ENCODE measurements at regions not wholly inside any gene's neighbourhood (a gene's known extent, or its start where the extent isn't known, plus 50 kb on each side); places are given as distances from the start of the nearest gene placed in this dataset.

- no peak for TF ChIP-seq CBX8 (IDR thresholded peaks at IDR 0.05; ENCODE audit: borderline replicate concordance, low read depth, low read length)
- TF ChIP-seq SUZ12 (IDR thresholded peaks at IDR 0.05; ENCODE audit: low read length) = no peak
- TF ChIP-seq BCL11A (IDR thresholded peaks at IDR 0.05; ENCODE audit: low read depth in 2 of 2, low read length in 2 of 2) = no peak
- no peak for TF ChIP-seq GABPA (IDR thresholded peaks at IDR 0.05; ENCODE audit: borderline replicate concordance, insufficient read depth, low read length)
- no peak for TF ChIP-seq TAF1 (IDR thresholded peaks at IDR 0.05; ENCODE audit: low read depth, low read length)
- TF ChIP-seq SRF (IDR thresholded peaks at IDR 0.05; ENCODE audit: low read depth, low read length) = no peak
- no peak for TF ChIP-seq POLR2A (IDR thresholded peaks at IDR 0.05; ENCODE audit: control extremely low read depth in 1 of 2, low read depth in 2 of 2, low read length in 2 of 2)
- TF ChIP-seq USF2 (IDR thresholded peaks at IDR 0.05; ENCODE audit: low read length) = no peak
- TF ChIP-seq CTCF (IDR thresholded peaks at IDR 0.05; ENCODE audit: control extremely low read depth in 1 of 3, insufficient read depth in 1 of 3, low read depth in 1 of 3, low read length in 3 of 3) = no peak
- TF ChIP-seq CHD2 (IDR thresholded peaks at IDR 0.05; ENCODE audit: low read length) = no peak
- TF ChIP-seq EP300 (IDR thresholded peaks at IDR 0.05; ENCODE audit: borderline replicate concordance in 1 of 2, low read depth in 2 of 2, low read length in 2 of 2) = no peak
These were observed 55.5 kb upstream of the SGK1 start for GRCh38 chr6:134373282-134373922.
